ENCODE measurements at regions not wholly inside any gene's neighbourhood (a gene's known extent, or its start where the extent isn't known, plus 50 kb on each side); places are given as distances from the start of the nearest gene placed in this dataset.

DNA sequence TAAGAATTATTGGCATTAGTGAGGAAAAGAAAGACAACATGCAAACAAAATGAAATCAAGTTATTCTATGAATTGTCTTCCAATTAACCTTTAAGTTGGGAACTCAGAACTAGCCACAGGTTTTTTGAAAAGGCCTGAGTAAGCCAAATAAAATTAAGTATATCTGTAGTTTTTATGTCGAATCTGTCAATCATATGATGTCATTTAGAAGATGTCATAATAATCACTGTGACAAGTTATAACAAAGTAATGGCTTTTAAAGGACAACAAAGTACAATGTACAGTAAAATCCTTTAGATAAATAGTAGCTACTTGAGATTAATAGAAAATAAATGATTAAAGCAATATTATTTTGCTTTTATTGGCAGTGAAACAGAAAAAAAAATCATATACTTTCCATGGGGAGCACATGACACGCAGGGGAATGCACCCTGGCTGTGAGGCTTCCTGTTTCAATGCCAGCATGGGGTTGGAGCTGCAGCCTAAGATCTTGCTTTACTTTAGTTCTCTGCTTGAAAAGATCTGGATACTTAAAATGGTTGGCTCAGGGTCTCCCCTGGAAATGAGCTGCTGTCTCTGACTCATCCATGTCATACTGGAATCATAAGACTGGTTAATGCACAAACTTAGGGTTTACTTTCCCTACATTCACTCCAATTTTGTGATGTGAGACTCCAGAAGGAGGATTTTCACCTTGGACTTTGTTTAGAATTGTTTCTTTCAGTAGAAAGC, 284.3 kb downstream of the TAF11L14 start:
- intact Hi-C loops (cut with DNase I, micrococcal nuclease), result no loop called here
- DNase-seq (no peak), ATAC-seq (no peak)
- Histone ChIP-seq H3K4me1 (ENCODE audit: low read depth) (no peaks in the 10 kb centered on the region), H3K9me3 (no peaks in the 10 kb centered on the region), H3K36me3 (ENCODE audit: low read depth) (no peaks in the 10 kb centered on the region), H3K4me3 (no peak overlapping the region)
- TF ChIP-seq, protein P1, sequence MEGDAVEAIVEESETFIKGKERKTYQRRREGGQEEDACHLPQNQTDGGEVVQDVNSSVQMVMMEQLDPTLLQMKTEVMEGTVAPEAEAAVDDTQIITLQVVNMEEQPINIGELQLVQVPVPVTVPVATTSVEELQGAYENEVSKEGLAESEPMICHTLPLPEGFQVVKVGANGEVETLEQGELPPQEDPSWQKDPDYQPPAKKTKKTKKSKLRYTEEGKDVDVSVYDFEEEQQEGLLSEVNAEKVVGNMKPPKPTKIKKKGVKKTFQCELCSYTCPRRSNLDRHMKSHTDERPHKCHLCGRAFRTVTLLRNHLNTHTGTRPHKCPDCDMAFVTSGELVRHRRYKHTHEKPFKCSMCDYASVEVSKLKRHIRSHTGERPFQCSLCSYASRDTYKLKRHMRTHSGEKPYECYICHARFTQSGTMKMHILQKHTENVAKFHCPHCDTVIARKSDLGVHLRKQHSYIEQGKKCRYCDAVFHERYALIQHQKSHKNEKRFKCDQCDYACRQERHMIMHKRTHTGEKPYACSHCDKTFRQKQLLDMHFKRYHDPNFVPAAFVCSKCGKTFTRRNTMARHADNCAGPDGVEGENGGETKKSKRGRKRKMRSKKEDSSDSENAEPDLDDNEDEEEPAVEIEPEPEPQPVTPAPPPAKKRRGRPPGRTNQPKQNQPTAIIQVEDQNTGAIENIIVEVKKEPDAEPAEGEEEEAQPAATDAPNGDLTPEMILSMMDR (IDR thresholded peaks at IDR 0.05), result no peak

- TF ChIP-seq, protein P1 (IDR thresholded peaks at IDR 0.05), result no peak
- H3K9me3 ChIP-seq, result no peaks in the 10 kb centered on the region
- no peak for ATAC-seq
Observed at GRCh38 chr5:17925276-17925675, 291.0 kb downstream of the TAF11L14 start.

GRCh38 chr5:17928581-17928981, 294.3 kb downstream of the TAF11L14 start:
- Histone ChIP-seq H3K4me3 (no peak overlapping the region), H3K9me3 (peaks cover 12% of the 10 kb centered on the region), H3K4me1 (ENCODE audit: low read depth) (no peaks in the 10 kb centered on the region), H3K36me3 (ENCODE audit: low read depth) (no peaks in the 10 kb centered on the region)
- DNase-seq (peak in 1 of 3 donors; percentile 6), ATAC-seq (no peak)
- TF ChIP-seq, protein P1 (IDR thresholded peaks at IDR 0.05), result no peak
- intact Hi-C loops (cut with DNase I, micrococcal nuclease), result no loop called here

More at GRCh38 chr5:17925276-17925675, 291.0 kb downstream of the TAF11L14 start:
- Histone ChIP-seq H3K36me3 (ENCODE audit: low read depth) (no peaks in the 10 kb centered on the region), H3K4me3 (no peak overlapping the region), H3K4me1 (ENCODE audit: low read depth) (no peaks in the 10 kb centered on the region)
- intact Hi-C loops (cut with DNase I, micrococcal nuclease), result no loop called here
- DNase-seq, result no peak

GRCh38 chr5:17929171-17929570, 294.9 kb downstream of the TAF11L14 start:
- Histone ChIP-seq H3K4me3 (no peak overlapping the region), H3K4me1 (ENCODE audit: low read depth) (no peaks in the 10 kb centered on the region), H3K36me3 (ENCODE audit: low read depth) (no peaks in the 10 kb centered on the region), H3K9me3 (peaks cover 18% of the 10 kb centered on the region)
- TF ChIP-seq, protein P1 (IDR thresholded peaks at IDR 0.05), result no peak
- intact Hi-C loops (cut with DNase I, micrococcal nuclease), result no loop called here
- DNase-seq (no peak), ATAC-seq (no peak)

- Histone ChIP-seq H3K4me1 (ENCODE audit: low read depth) (no peaks in the 10 kb centered on the region), H3K36me3 (ENCODE audit: low read depth) (no peaks in the 10 kb centered on the region), H3K9me3 (peaks cover 29% of the 10 kb centered on the region), H3K4me3 (no peak overlapping the region)
- TF ChIP-seq, protein P1 (IDR thresholded peaks at IDR 0.05), result no peak
- ATAC-seq, result no peak
- intact Hi-C loops (cut with DNase I, micrococcal nuclease), result no loop called here
- DNase-seq, result no peak
Observed at GRCh38 chr5:17930346-17930745, 296.1 kb downstream of the TAF11L14 start.
